ENCODE measurements at regions not wholly inside any gene's neighbourhood (a gene's known extent, or its start where the extent isn't known, plus 50 kb on each side); places are given as distances from the start of the nearest gene placed in this dataset.

- no peak overlapping the region for H3K4me3 ChIP-seq (ENCODE audit: low read depth in 2 of 2, low read length in 1 of 2)
- ChIA-PET POLR2A (interaction anchor here (1.0 kb wide), 1 partner anchor 235 kb away, joined by 3 read pairs; the partner anchor contains the start of gene EFNB1), CTCF (no interaction called here)
- TF ChIP-seq PBX3 (IDR thresholded peaks at IDR 0.05) (no peak), NRF1 (IDR thresholded peaks at IDR 0.05; ENCODE audit: low read depth, low read length) (no peak), YY1 (IDR thresholded peaks at IDR 0.05; ENCODE audit: low read depth) (no peak), RFX5 (IDR thresholded peaks at IDR 0.05; ENCODE audit: low read length) (no peak), CTCF (IDR thresholded peaks at IDR 0.05) (no peak), SIN3A (IDR thresholded peaks at IDR 0.05; ENCODE audit: borderline replicate concordance, low read depth, low read length) (no peak), TCF12 (IDR thresholded peaks at IDR 0.05) (no peak), GATA2 (CRISPR knock-in tag; IDR thresholded peaks at IDR 0.05) (no peak), MEF2A (IDR thresholded peaks at IDR 0.05; ENCODE audit: borderline replicate concordance, low read depth) (no peak), USF2 (IDR thresholded peaks at IDR 0.05; ENCODE audit: borderline replicate concordance, low read depth, low read length) (no peak), FOSL2 (IDR thresholded peaks at IDR 0.05; ENCODE audit: borderline replicate concordance, low read depth) (no peak), JUND (IDR thresholded peaks at IDR 0.05) (no peak), MAX (IDR thresholded peaks at IDR 0.05; ENCODE audit: low read depth) (no peak), RAD21 (IDR thresholded peaks at IDR 0.05; ENCODE audit: low read length) (no peak), POLR2AphosphoS5 (IDR thresholded peaks at IDR 0.05; ENCODE audit: low read depth, low read length) (no peak), ZBTB33 (IDR thresholded peaks at IDR 0.05; ENCODE audit: borderline replicate concordance, low read depth) (no peak), NFIC (IDR thresholded peaks at IDR 0.05; ENCODE audit: borderline replicate concordance) (no peak)
- H3K4me2 ChIP-seq: no peak overlapping the region
- 14% methylated on average over 4 of the region's 4 CpGs for WGBS (ENCODE audit: low lambda C conversion rate)
- H4K20me1 ChIP-seq (ENCODE audit: insufficient read depth): no peaks in the 10 kb centered on the region
- H3K79me2 ChIP-seq (ENCODE audit: insufficient read depth): no peaks in the 10 kb centered on the region
- no peaks in the 10 kb centered on the region for H3K36me3 ChIP-seq (replicated peaks in 1 of 2; ENCODE audit: control insufficient read depth in 1 of 2, insufficient read depth in 2 of 2, low read length in 1 of 2)
- H3K27ac ChIP-seq (ENCODE audit: low read depth in 2 of 2, low read length in 1 of 2): no peak overlapping the region
- no peaks in the 10 kb centered on the region for H3K9me2 ChIP-seq
- no peaks in the 10 kb centered on the region for H3F3A ChIP-seq (replicated peaks; ENCODE audit: insufficient read depth)
- DNase-seq: no peak
- H2AFZ ChIP-seq (ENCODE audit: low read depth): no peak overlapping the region
- no peak overlapping the region for H3K9ac ChIP-seq
- H3K9me3 ChIP-seq: no peaks in the 10 kb centered on the region
- no peaks in the 10 kb centered on the region for H3K27me3 ChIP-seq (ENCODE audit: insufficient read depth)
- peaks cover 0 to 16% of the 10 kb centered on the region in 2 experiments; a peak in 1 of 4 replicates for H3K4me1 ChIP-seq (ENCODE audit: control insufficient read depth in 1 of 2, insufficient read depth in 2 of 2, low read depth in 1 of 2, low read length in 1 of 2)
These were observed 101.8 kb downstream of the PJA1 start for GRCh38 chrX:69063486-69063885.

Data from SK-N-SH (cell line).